22Rv1 (cell line): ENCODE measurements at regions not wholly inside any gene's neighbourhood (a gene's known extent, or its start where the extent isn't known, plus 50 kb on each side); places are given as distances from the start of the nearest gene placed in this dataset.

ENCODE experiments used
- H3K27ac ChIP-seq: fragments of 450-650 bp; 2 replicates; pipeline ENCODE4 v1.5.1; 2017
- ZFX ChIP-seq: fragments of 450-650 bp; IDR thresholded peaks from 2 replicates; pipeline ENCODE4 v1.6.1; 2017; ENCODE audit warnings: antibody characterized with exemption, borderline replicate concordance
- TF ChIP-seq, protein P1 (sequence below): fragments of 450-650 bp; IDR thresholded peaks from 2 replicates; pipeline ENCODE4 v1.5.1; 2017; ENCODE audit warnings: mild to moderate bottlenecking

DNA sequence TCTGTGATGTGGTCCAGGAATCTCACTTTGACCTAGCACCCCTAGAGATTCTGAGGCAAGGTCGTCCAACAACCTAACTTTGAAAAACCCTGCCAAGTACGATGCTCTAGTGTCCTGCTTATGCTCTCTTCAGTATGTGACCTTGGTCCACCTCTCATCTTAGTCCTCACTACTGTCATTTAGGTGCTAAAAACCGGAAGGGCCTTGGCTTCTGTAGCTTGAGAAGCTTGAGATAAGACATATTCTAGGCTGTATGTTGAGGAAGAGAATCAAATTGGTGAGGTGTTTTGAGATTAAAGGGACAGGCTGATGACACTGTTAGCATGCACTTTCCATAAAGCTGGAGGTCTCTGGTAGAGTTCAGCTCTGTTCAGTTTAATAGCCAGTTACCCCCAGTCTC, 57.0 kb upstream of the MTPN start:
- H3K27ac ChIP-seq: no peak overlapping the region
- TF ChIP-seq, protein P1, sequence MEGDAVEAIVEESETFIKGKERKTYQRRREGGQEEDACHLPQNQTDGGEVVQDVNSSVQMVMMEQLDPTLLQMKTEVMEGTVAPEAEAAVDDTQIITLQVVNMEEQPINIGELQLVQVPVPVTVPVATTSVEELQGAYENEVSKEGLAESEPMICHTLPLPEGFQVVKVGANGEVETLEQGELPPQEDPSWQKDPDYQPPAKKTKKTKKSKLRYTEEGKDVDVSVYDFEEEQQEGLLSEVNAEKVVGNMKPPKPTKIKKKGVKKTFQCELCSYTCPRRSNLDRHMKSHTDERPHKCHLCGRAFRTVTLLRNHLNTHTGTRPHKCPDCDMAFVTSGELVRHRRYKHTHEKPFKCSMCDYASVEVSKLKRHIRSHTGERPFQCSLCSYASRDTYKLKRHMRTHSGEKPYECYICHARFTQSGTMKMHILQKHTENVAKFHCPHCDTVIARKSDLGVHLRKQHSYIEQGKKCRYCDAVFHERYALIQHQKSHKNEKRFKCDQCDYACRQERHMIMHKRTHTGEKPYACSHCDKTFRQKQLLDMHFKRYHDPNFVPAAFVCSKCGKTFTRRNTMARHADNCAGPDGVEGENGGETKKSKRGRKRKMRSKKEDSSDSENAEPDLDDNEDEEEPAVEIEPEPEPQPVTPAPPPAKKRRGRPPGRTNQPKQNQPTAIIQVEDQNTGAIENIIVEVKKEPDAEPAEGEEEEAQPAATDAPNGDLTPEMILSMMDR: no peak
- no peak for TF ChIP-seq ZFX

DNA sequence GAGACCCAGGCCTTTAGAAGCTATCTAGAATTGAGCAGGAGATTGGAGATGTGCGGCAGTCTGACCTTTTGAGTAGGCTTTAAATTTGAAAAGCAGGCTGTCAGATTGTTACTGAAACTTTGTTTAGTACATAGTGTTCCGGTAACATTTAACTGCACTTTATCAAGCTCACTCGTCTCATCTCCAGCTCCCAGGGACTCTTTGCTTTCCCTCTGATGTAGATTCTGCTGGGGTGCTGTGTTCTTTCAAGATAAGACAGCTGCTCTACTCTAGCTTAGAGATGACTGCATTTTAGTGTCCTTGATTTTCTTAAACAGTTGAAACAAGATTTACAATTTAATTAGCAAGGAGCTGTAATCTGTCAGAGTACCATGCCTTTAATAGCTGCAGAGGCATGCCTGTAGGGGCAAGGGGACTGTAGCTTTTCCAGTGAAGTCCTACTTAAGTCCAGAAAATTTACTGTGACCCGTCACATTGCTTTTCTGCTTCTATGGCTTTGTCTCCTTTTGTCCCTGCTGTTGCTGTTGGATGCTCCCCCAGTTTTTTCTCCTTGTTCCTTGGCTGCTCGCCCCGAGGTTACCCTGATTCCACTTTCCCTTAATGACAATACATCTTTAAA, 56.4 kb upstream of the MTPN start:
- TF ChIP-seq, protein P1: no peak
- no peak for TF ChIP-seq ZFX
- H3K27ac ChIP-seq: no peak overlapping the region

DNA sequence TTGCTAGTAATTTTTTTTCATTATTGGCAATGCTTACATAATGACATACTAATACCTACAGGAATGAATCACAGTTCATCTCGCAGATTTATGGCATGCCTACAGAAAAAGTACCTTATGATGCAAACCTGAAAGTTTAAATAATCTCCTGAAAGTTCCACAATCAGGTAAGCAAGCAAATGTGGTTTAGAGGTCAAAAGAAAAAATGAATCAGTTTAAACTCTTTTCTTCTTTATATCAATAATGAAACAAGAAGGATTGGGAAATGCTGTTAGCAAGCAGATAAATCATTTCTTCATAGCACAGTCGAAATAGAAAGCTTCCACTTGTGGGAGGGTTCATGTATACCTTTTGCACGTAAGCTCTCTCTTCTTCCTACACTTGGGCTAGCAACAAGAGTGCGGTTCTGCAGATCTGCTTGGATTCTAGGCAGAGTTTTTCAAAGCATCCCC, 53.7 kb upstream of the MTPN start:
- TF ChIP-seq, protein P1: no peak
- no peak overlapping the region for H3K27ac ChIP-seq

DNA sequence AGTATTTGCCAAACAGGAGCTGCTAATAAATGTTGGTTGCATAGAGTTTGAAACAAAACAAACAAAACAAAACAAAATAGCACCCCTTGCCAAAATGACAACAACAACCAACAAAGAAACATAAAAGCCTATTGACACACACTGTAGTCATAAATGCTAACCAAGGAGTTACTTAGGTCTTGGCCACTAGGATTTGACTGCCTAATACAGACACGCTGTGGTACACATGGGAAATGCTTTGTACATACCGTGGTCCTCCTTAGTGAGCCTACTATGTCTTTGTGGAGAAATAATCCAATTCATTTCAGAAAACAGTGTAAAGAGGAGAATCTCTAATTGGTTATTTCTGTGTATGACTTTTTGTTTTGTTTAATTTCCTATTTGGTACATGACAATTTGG, 53.2 kb upstream of the MTPN start:
- no peak overlapping the region for H3K27ac ChIP-seq
- TF ChIP-seq, protein P1: no peak
- no peak for TF ChIP-seq ZFX

DNA sequence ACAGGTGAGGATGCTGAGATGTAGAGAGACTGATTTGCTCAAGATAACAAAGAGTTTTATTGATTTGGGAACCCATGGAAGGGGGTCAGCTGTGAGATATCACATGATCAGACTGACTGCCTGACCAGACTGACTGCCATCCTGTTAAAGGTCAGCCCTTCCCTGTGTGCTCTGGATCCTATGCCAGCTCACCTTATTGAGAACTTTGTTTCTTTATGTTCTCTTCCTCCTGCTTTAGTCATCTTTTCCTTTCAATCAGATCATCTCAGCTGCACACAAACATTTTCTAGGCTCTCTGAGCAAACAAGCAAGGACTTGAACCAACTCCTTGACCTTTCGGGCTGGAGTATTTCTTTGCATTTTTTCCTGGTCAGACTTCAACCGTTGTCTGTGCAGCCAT, 50.0 kb upstream of the MTPN start:
- no peak overlapping the region for H3K27ac ChIP-seq
- TF ChIP-seq, protein P1: no peak
- no peak for TF ChIP-seq ZFX
